A549 (cell line): ENCODE measurements at regions not wholly inside any gene's neighbourhood (a gene's known extent, or its start where the extent isn't known, plus 50 kb on each side); places are given as distances from the start of the nearest gene placed in this dataset.

Experiments used
- CEBPB ChIP-seq, 2 experiments: fragments of >200 bp in 1 of 2; sonication (Bioruptor Twin) in 1 of 2; formaldehyde crosslinking in 1 of 2; IDR thresholded peaks; 2 replicates each; pipeline ENCODE4 v1.6.1; 2012 to 2016
- CHD2 ChIP-seq: fragments of 150-350 bp; IDR thresholded peaks from 2 replicates; pipeline ENCODE4 v1.6.1; 2014; ENCODE audit warnings: low read length; ENCODE audit not compliant: partially characterized antibody
- CTCF ChIP-seq: fragments of >200 bp; sonication (Bioruptor Twin); formaldehyde crosslinking; IDR thresholded peaks from 3 replicates; pipeline ENCODE4 v1.5.1; 2016
- E2F6 ChIP-seq: IDR thresholded peaks from 2 replicates; pipeline ENCODE4 v1.6.1; 2012; ENCODE audit warnings: low read depth, borderline replicate concordance
- EP300 ChIP-seq, 2 experiments: fragments of >200 bp; sonication (Bioruptor Twin); formaldehyde crosslinking; IDR thresholded peaks; 2 replicates in 1 of 2; 3 replicates in 1 of 2; pipeline ENCODE4 v1.6.1; 2016 to 2017
- FOSL2 ChIP-seq, 2 experiments: fragments of 450-650 bp in 1 of 2; fragments of >200 bp in 1 of 2; sonication (Bioruptor Twin) in 1 of 2; formaldehyde crosslinking; IDR thresholded peaks; 2 replicates each; pipeline versions ENCODE4 v1.5.0 to v1.6.1; 2016 to 2020; ENCODE audit warnings: mild to moderate bottlenecking in 1 of 2, moderate library complexity in 1 of 2
- HOXA7 ChIP-seq: fragments of 250-450 bp; sonication (Bioruptor Pico); IDR thresholded peaks from 2 replicates; pipeline ENCODE4 v1.5.0; 2020; ENCODE audit warnings: mild to moderate bottlenecking, moderate library complexity
- KDM1A ChIP-seq: fragments of 200-600 bp; sonication (generic); IDR thresholded peaks from 2 replicates; pipeline ENCODE4 v1.6.1; 2016; ENCODE audit warnings: low read depth, mild to moderate bottlenecking
- RCOR1 ChIP-seq: fragments of 150-350 bp; IDR thresholded peaks from 2 replicates; pipeline ENCODE4 v1.6.1; 2014; ENCODE audit warnings: antibody characterized with exemption, low read length, low read depth
- RFX5 ChIP-seq: fragments of 450-650 bp; IDR thresholded peaks from 2 replicates; pipeline ENCODE4 v1.7.1; 2014; ENCODE audit warnings: antibody characterized with exemption, mild to moderate bottlenecking, moderate library complexity
- RNF2 ChIP-seq: fragments of 200-600 bp; sonication (generic); IDR thresholded peaks from 2 replicates; pipeline ENCODE4 v1.6.1; 2016; ENCODE audit warnings: low read depth, mild to moderate bottlenecking, antibody characterized with exemption, moderate library complexity, borderline replicate concordance
- USF2 ChIP-seq: fragments of 450-650 bp; IDR thresholded peaks from 2 replicates; pipeline ENCODE4 v1.6.1; 2014; ENCODE audit warnings: antibody characterized with exemption
- TF ChIP-seq, protein P1 (sequence below): IDR thresholded peaks from 2 replicates; pipeline ENCODE4 v1.6.1; 2012
- TF ChIP-seq, protein P2 (sequence below): fragments of 200-600 bp; sonication (generic); IDR thresholded peaks from 2 replicates; pipeline ENCODE4 v1.6.1; 2016; ENCODE audit warnings: antibody characterized with exemption, mild to moderate bottlenecking, moderate library complexity

DNA sequence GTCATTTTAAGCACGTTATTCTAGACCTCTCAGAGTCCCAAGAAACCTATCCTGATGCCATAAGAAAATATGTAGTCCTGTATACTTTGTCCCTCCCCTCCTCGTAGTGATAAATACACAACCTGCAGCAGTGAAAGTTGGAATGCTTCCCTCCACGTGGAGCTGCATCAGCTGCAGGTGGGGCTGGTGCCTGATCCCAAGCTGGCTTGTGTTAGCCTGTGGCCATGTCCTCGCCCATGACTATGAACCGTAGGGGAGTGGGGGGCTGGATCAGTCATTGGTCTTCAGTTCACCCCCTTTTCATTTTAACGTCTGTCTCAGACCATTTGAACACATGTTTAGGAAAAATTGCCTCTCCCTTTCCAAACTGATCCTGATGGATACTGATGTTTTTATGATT, 171.4 kb upstream of the HABP2 start:
- TF ChIP-seq, protein P1, sequence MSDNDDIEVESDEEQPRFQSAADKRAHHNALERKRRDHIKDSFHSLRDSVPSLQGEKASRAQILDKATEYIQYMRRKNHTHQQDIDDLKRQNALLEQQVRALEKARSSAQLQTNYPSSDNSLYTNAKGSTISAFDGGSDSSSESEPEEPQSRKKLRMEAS, result no peak
- no peak for TF ChIP-seq CTCF
- no peak for TF ChIP-seq RNF2
- no peak for TF ChIP-seq KDM1A
- TF ChIP-seq CHD2, result no peak
- TF ChIP-seq E2F6, result no peak
- TF ChIP-seq EP300 (IDR thresholded peaks at IDR 0.05), result no peak
- TF ChIP-seq FOSL2 (IDR thresholded peaks at IDR 0.05), result no peak
- no peak for TF ChIP-seq FOSL2 (CRISPR knock-in tag; IDR thresholded peaks at IDR 0.05)
- TF ChIP-seq USF2, result no peak
- no peak for TF ChIP-seq CEBPB (IDR thresholded peaks at IDR 0.05)
- TF ChIP-seq, protein P2, sequence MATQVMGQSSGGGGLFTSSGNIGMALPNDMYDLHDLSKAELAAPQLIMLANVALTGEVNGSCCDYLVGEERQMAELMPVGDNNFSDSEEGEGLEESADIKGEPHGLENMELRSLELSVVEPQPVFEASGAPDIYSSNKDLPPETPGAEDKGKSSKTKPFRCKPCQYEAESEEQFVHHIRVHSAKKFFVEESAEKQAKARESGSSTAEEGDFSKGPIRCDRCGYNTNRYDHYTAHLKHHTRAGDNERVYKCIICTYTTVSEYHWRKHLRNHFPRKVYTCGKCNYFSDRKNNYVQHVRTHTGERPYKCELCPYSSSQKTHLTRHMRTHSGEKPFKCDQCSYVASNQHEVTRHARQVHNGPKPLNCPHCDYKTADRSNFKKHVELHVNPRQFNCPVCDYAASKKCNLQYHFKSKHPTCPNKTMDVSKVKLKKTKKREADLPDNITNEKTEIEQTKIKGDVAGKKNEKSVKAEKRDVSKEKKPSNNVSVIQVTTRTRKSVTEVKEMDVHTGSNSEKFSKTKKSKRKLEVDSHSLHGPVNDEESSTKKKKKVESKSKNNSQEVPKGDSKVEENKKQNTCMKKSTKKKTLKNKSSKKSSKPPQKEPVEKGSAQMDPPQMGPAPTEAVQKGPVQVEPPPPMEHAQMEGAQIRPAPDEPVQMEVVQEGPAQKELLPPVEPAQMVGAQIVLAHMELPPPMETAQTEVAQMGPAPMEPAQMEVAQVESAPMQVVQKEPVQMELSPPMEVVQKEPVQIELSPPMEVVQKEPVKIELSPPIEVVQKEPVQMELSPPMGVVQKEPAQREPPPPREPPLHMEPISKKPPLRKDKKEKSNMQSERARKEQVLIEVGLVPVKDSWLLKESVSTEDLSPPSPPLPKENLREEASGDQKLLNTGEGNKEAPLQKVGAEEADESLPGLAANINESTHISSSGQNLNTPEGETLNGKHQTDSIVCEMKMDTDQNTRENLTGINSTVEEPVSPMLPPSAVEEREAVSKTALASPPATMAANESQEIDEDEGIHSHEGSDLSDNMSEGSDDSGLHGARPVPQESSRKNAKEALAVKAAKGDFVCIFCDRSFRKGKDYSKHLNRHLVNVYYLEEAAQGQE, result no peak
- no peak for TF ChIP-seq RFX5
- no peak for TF ChIP-seq HOXA7 (CRISPR knock-in tag)
- TF ChIP-seq RCOR1, result no peak
